Left lung (tissue), 4 donors: ENCODE measurements at regions not wholly inside any gene's neighbourhood (a gene's known extent, or its start where the extent isn't known, plus 50 kb on each side); places are given as distances from the start of the nearest gene placed in this dataset.
A peak's percentile ranks its signal among the peaks of the same experiment; 100 is the strongest.

Source experiments
- ATAC-seq: fragments of 200-7000 bp; cut with Tn5 transposase; one replicate; pipeline ENCODE4 v1.9.1; 2020; ENCODE audit warnings: moderate library complexity
- DNase-seq, 4 donors: peaks; one replicate each; pipeline ENCODE4 v3.0.0-alpha.2; 2013 to 2020
- H3K27ac ChIP-seq, 2 donors: fragments of 200-600 bp; sonication (generic) in 1 of 2; one replicate each; pipeline versions ENCODE4 v1.5.0 to v1.8.0; 2020 to 2021
- H3K27me3 ChIP-seq, 2 donors: fragments of 200-600 bp; sonication (generic) in 1 of 2; one replicate each; pipeline versions ENCODE4 v1.5.0 to v1.8.0; 2020 to 2021
- H3K36me3 ChIP-seq, 2 donors: fragments of 200-600 bp; sonication (generic) in 1 of 2; one replicate each; pipeline versions ENCODE4 v1.5.0 to v1.8.0; 2020 to 2021
- H3K4me1 ChIP-seq, 2 donors: fragments of 200-600 bp; one replicate each; pipeline ENCODE4 v1.8.0; 2021
- H3K4me3 ChIP-seq, 2 donors: fragments of 200-600 bp; sonication (generic) in 1 of 2; one replicate each; pipeline versions ENCODE4 v1.5.0 to v1.8.0; 2020 to 2021; ENCODE audit warnings: mild to moderate bottlenecking in 1 of 2
- H3K9me3 ChIP-seq, 2 donors: fragments of 200-600 bp; sonication (generic) in 1 of 2; one replicate each; pipeline versions ENCODE4 v1.5.0 to v1.8.0; 2020 to 2021
- intact Hi-C, 2 donors: fragments of 100-400 bp; cut with DNase I; formaldehyde crosslinking; loops; one replicate each; pipeline versions ENCODE4 v1.11.2 to v1.14.2; 2022
- TF ChIP-seq, protein P1 (sequence below), 2 donors: fragments of 200-600 bp; sonication (generic) in 1 of 2; IDR thresholded peaks; one replicate each; pipeline versions ENCODE4 v1.5.0 to v1.8.0; 2021; ENCODE audit warnings: antibody characterized with exemption in 2 of 2
- donor health status: DM: no; HTN: yes; CAD: no.
- donor health status: DM: no; HTN: no; CAD: no.

DNA sequence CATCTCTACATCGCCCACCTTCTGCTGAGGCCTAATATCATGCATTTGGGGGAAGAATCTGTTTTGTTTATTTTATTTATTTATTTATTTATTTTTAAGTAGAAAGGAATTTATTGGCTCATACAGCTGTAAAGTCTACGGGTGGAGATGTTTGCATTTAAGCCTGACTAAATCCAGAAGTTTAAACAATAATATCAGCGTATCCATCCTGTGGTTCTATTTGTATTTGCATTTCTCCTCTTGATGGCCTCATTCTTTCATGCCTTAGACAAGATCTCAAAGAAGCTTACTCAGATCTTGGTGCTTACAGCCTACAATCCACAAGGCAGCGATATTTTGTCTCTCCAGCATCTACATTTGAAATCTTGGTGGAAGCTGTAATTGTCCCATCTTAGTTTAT lies 67.1 kb upstream of the CARD18 start:
- no peak for DNase-seq
- Histone ChIP-seq H3K9me3 (no peaks in the 10 kb centered on the region), H3K4me3 (no peak overlapping the region), H3K27ac (no peak overlapping the region), H3K4me1 (no peaks in the 10 kb centered on the region), H3K36me3 (no peaks in the 10 kb centered on the region), H3K27me3 (no peaks in the 10 kb centered on the region)
- intact Hi-C loops: no loop called here
- no peak for ATAC-seq
- TF ChIP-seq, protein P1, sequence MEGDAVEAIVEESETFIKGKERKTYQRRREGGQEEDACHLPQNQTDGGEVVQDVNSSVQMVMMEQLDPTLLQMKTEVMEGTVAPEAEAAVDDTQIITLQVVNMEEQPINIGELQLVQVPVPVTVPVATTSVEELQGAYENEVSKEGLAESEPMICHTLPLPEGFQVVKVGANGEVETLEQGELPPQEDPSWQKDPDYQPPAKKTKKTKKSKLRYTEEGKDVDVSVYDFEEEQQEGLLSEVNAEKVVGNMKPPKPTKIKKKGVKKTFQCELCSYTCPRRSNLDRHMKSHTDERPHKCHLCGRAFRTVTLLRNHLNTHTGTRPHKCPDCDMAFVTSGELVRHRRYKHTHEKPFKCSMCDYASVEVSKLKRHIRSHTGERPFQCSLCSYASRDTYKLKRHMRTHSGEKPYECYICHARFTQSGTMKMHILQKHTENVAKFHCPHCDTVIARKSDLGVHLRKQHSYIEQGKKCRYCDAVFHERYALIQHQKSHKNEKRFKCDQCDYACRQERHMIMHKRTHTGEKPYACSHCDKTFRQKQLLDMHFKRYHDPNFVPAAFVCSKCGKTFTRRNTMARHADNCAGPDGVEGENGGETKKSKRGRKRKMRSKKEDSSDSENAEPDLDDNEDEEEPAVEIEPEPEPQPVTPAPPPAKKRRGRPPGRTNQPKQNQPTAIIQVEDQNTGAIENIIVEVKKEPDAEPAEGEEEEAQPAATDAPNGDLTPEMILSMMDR (IDR thresholded peaks at IDR 0.05): no peak

DNA sequence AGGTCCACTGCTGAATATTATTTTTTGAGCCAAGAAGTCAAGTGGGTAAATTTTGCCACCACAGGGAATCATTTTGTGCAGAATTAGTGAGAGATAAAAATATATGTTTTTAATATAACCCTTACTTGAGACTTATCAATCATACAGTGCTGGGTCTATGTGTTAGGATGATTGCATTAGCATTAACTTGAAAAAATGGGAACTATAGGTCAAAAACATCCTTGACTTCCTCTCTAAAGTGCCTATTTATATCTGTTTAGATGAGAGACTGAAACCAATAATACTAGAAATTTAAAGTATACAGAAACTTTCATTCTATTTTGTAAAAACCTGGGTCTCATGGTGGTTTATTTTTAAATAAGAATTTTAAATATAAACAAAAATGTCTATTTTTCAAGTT lies 65.1 kb upstream of the CARD18 start:
- ATAC-seq (no peak), DNase-seq (no peak)
- Histone ChIP-seq H3K27me3 (no peaks in the 10 kb centered on the region), H3K4me3 (no peak overlapping the region), H3K36me3 (no peaks in the 10 kb centered on the region), H3K9me3 (no peaks in the 10 kb centered on the region), H3K27ac (no peak overlapping the region), H3K4me1 (no peaks in the 10 kb centered on the region)
- intact Hi-C loops: no loop called here
- TF ChIP-seq, protein P1 (IDR thresholded peaks at IDR 0.05): no peak

DNA sequence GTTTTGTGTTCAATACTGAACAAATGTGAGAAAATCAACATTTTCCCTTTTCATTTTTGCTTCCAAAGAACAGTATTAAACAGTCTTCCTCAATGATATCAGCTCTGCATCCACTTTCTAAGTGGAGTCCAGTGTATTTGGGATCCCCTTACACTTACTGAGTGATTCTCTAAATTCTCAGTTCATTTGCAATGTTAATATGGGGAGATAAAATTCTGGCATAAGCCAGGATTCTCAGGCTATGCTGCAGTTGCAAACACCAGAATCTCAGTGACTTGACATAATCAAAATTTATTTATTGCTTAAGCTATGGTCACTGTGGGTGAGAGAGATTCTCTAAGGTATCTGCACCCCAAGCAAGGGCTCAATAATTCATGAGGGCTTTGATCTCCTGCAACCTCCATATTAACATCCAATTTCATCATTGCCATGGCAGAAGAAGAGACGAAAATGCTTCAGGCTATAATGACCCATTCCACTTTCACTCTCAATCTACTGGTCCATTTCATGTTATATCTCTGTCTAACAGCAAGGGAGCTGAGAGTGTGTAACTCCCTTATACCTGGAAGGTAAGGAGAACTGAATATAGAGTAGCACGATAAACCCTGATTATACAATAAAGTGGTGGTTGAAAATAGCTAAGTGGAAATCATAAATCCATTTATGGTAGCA lies 64.1 kb upstream of the CARD18 start:
- H3K4me1 ChIP-seq: no peaks in the 10 kb centered on the region
- ATAC-seq (no peak), DNase-seq (no peak)
- H3K27ac ChIP-seq: no peak overlapping the region
- H3K36me3 ChIP-seq: no peaks in the 10 kb centered on the region
- H3K27me3 ChIP-seq: no peaks in the 10 kb centered on the region
- H3K9me3 ChIP-seq: no peaks in the 10 kb centered on the region
- TF ChIP-seq, protein P1 (IDR thresholded peaks at IDR 0.05): no peak
- intact Hi-C loops: no loop called here
- H3K4me3 ChIP-seq: no peak overlapping the region

DNA sequence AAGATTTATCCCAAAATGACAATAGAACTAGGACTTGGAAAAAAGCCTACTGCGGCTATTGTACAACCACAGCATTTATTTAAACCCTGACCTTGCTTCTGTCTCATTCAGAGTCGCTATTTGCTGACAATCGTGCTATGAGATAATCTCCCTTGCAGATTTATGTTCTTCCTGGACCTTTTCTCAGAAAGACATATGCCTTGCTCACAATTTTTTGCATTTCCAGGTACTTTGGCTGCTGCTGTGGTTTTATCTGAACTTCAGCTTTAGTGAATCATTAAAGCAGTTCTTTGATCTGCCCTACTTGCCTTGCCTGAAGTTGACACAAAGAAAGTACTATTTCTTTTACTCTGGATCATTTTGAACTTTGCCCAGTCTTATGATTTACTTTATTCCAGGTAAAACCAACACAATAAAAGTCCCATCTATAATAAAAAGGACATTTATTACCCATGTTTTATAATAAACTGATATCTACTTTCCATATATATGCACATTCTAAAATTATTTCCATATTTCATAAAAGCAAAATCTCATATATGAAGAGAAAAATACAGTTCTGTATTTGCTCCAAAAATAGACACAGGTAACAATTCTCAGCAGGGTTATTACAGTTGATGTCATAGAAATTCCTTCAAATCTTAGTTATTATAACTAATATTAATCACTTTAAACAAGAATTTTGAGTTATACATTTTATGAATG lies 63.4 kb upstream of the CARD18 start:
- Histone ChIP-seq H3K4me3 (no peak overlapping the region), H3K27me3 (no peaks in the 10 kb centered on the region), H3K27ac (no peak overlapping the region), H3K36me3 (no peaks in the 10 kb centered on the region), H3K4me1 (no peaks in the 10 kb centered on the region), H3K9me3 (no peaks in the 10 kb centered on the region)
- no peak for ATAC-seq
- peak in 1 of 4 donors; percentile 27 for DNase-seq
- TF ChIP-seq, protein P1 (IDR thresholded peaks at IDR 0.05): no peak
- intact Hi-C loops: no loop called here

DNA sequence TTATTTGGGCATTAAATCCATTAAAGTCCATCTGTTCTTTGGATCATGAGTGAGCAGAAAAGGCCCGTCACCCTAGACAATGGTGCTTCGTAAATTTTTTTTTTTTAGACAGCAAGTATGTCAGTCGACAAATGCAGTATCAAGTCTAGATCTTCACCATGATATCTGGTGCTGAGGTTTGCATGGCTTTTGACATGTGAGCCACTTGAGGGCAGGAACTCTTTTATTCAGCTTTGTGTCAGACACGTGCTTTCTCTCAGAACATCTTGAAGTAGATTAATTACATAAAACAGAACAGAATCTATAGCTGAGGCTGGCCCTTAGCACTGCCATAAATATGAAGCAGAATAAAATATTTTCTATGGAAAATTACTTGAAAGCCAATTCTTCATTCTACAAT lies 62.9 kb upstream of the CARD18 start:
- no peak for ATAC-seq
- H3K27ac ChIP-seq: no peak overlapping the region

More for the DNA sequence above, 62.9 kb upstream of the CARD18 start:
- no peaks in the 10 kb centered on the region for H3K36me3 ChIP-seq
- DNase-seq: no peak
- intact Hi-C loops: no loop called here
- H3K4me3 ChIP-seq: no peak overlapping the region
- TF ChIP-seq, protein P1 (IDR thresholded peaks at IDR 0.05): no peak
- no peaks in the 10 kb centered on the region for H3K4me1 ChIP-seq
- H3K27me3 ChIP-seq: no peaks in the 10 kb centered on the region
- no peaks in the 10 kb centered on the region for H3K9me3 ChIP-seq
